Jurkat, Clone E6-1 (cell line): ENCODE measurements at regions not wholly inside any gene's neighbourhood (a gene's known extent, or its start where the extent isn't known, plus 50 kb on each side); places are given as distances from the start of the nearest gene placed in this dataset.

Source experiments
- DNase-seq: peaks from one replicate; pipeline ENCODE4 v3.0.0-alpha.2; 2011; ENCODE audit warnings: low read depth, low spot score
- H3K4me3 ChIP-seq: 2 replicates; pipeline ENCODE4 v1.5.1; 2011; ENCODE audit warnings: mild to moderate bottlenecking, low read length, control low read depth, moderate library complexity

- H3K4me3 ChIP-seq = no peak overlapping the region
- no peak for DNase-seq
These were observed 412.3 kb upstream of the ADGRL2 start for GRCh38 chr1:81388435-81388834.

- no peak for DNase-seq
- no peak overlapping the region for H3K4me3 ChIP-seq
These were observed 413.3 kb upstream of the ADGRL2 start for GRCh38 chr1:81387446-81387845.

- no peak overlapping the region for H3K4me3 ChIP-seq
- DNase-seq = no peak
These were observed 418.2 kb upstream of the ADGRL2 start for GRCh38 chr1:81382561-81382960.

GRCh38 chr1:81381881-81382280, 418.9 kb upstream of the ADGRL2 start:
- no peak for DNase-seq

GRCh38 chr1:81380436-81380835, 420.3 kb upstream of the ADGRL2 start:
- no peak for DNase-seq
- H3K4me3 ChIP-seq = no peak overlapping the region

More at GRCh38 chr1:81381881-81382280, 418.9 kb upstream of the ADGRL2 start:
- H3K4me3 ChIP-seq = no peak overlapping the region

GRCh38 chr1:81379430-81379829, 421.3 kb upstream of the ADGRL2 start:
- no peak overlapping the region for H3K4me3 ChIP-seq
- no peak for DNase-seq

GRCh38 chr1:81377406-81377805, 423.3 kb upstream of the ADGRL2 start:
- DNase-seq = peak; percentile 1

GRCh38 chr1:81375884-81376548, 424.7 kb upstream of the ADGRL2 start:
- H3K4me3 ChIP-seq = no peak overlapping the region
- no peak for DNase-seq

More at GRCh38 chr1:81377406-81377805, 423.3 kb upstream of the ADGRL2 start:
- no peak overlapping the region for H3K4me3 ChIP-seq

GRCh38 chr1:81374481-81374880, 426.3 kb upstream of the ADGRL2 start:
- no peak overlapping the region for H3K4me3 ChIP-seq
- no peak for DNase-seq

GRCh38 chr1:81371864-81372263, 428.9 kb upstream of the ADGRL2 start:
- H3K4me3 ChIP-seq = no peak overlapping the region
- DNase-seq = no peak

GRCh38 chr1:81369833-81370232, 430.9 kb upstream of the ADGRL2 start:
- H3K4me3 ChIP-seq = no peak overlapping the region
- DNase-seq = no peak

GRCh38 chr1:81366173-81366572, 434.6 kb upstream of the ADGRL2 start:
- DNase-seq = no peak
- no peak overlapping the region for H3K4me3 ChIP-seq

GRCh38 chr1:81364088-81364487, 436.6 kb upstream of the ADGRL2 start:
- DNase-seq = no peak
- H3K4me3 ChIP-seq = no peak overlapping the region

- DNase-seq = no peak
- no peak overlapping the region for H3K4me3 ChIP-seq
These were observed 442.6 kb upstream of the ADGRL2 start for GRCh38 chr1:81358151-81358550.

GRCh38 chr1:81351864-81352263, 448.9 kb upstream of the ADGRL2 start:
- H3K4me3 ChIP-seq = no peak overlapping the region

GRCh38 chr1:81349194-81349965, 451.4 kb upstream of the ADGRL2 start:
- H3K4me3 ChIP-seq = no peak overlapping the region
- no peak for DNase-seq

More at GRCh38 chr1:81351864-81352263, 448.9 kb upstream of the ADGRL2 start:
- DNase-seq = peak; percentile 42

GRCh38 chr1:81345110-81345509, 455.6 kb upstream of the ADGRL2 start:
- H3K4me3 ChIP-seq = no peak overlapping the region
- DNase-seq = no peak

- H3K4me3 ChIP-seq = no peak overlapping the region
- DNase-seq = no peak
These were observed 460.5 kb upstream of the ADGRL2 start for GRCh38 chr1:81340239-81340638.

GRCh38 chr1:81337226-81337625, 463.5 kb upstream of the ADGRL2 start:
- DNase-seq = no peak
- H3K4me3 ChIP-seq = no peak overlapping the region

GRCh38 chr1:81335876-81336275, 464.9 kb upstream of the ADGRL2 start:
- no peak overlapping the region for H3K4me3 ChIP-seq
- DNase-seq = no peak

GRCh38 chr1:81330521-81330920, 470.2 kb upstream of the ADGRL2 start:
- no peak for DNase-seq

More at GRCh38 chr1:81330521-81330920, 470.2 kb upstream of the ADGRL2 start:
- no peak overlapping the region for H3K4me3 ChIP-seq
